Astrocyte (in vitro differentiated cells and primary cell): ENCODE measurements at regions not wholly inside any gene's neighbourhood (a gene's known extent, or its start where the extent isn't known, plus 50 kb on each side); places are given as distances from the start of the nearest gene placed in this dataset.
A peak's percentile ranks its signal among the peaks of the same experiment; 100 is the strongest.

Experiments
- DNase-seq: peaks from one replicate; pipeline ENCODE4 v3.0.0-alpha.2; 2010; ENCODE audit warnings: low read depth
- FAIRE-seq: peaks from 2 replicates; lab custom pipeline; 2011; peaks lifted over from hg19 to GRCh38; lab: Jason Lieb, UNC
- H2AFZ ChIP-seq: 2 replicates; pipeline ENCODE4 v1.6.0; 2012; ENCODE audit warnings: low read depth, low read length, inconsistent platforms
- H3K27ac ChIP-seq: 2 replicates; pipeline ENCODE4 v1.5.1; 2011; ENCODE audit warnings: low read depth, low read length, inconsistent platforms
- H3K27me3 ChIP-seq: 2 replicates; pipeline ENCODE4 v1.6.0; 2011; ENCODE audit warnings: low read length, inconsistent platforms; ENCODE audit not compliant: insufficient read depth
- H3K36me3 ChIP-seq: 2 replicates; pipeline ENCODE4 v1.5.1; 2011; ENCODE audit warnings: low read length, inconsistent platforms; ENCODE audit not compliant: insufficient read depth
- H3K4me1 ChIP-seq: 2 replicates; pipeline ENCODE4 v1.5.1; 2011; ENCODE audit warnings: low read length, inconsistent platforms; ENCODE audit not compliant: insufficient read depth
- H3K4me2 ChIP-seq: 2 replicates; pipeline ENCODE4 v1.6.0; 2012; ENCODE audit warnings: low read length, inconsistent platforms
- H3K4me3 ChIP-seq: 2 replicates; pipeline ENCODE4 v1.5.1; 2011; ENCODE audit warnings: low read depth, mild to moderate bottlenecking, low read length, inconsistent platforms; ENCODE audit not compliant: insufficient read depth
- H3K79me2 ChIP-seq: 2 replicates; pipeline ENCODE4 v1.6.0; 2012; ENCODE audit warnings: mild to moderate bottlenecking, low read length, inconsistent platforms; ENCODE audit not compliant: insufficient read depth
- H3K9ac ChIP-seq: 2 replicates; pipeline ENCODE4 v1.6.0; 2012; ENCODE audit warnings: mild to moderate bottlenecking, low read length, inconsistent platforms
- H3K9me3 ChIP-seq: 2 replicates; pipeline ENCODE4 v1.5.1; 2012; ENCODE audit warnings: low read depth, mild to moderate bottlenecking, low read length, inconsistent platforms; ENCODE audit not compliant: insufficient read depth
- H4K20me1 ChIP-seq: 2 replicates; pipeline ENCODE4 v1.6.0; 2012; ENCODE audit warnings: low read length, inconsistent platforms; ENCODE audit not compliant: insufficient read depth
- H3K27ac Mint-ChIP-seq: one replicate; pipeline ENCODE4 v1.8.0; 2021; ENCODE audit warnings: mild to moderate bottlenecking, mixed read lengths; ENCODE audit not compliant: unreplicated experiment
- H3K27me3 Mint-ChIP-seq: one replicate; pipeline ENCODE4 v1.8.0; 2021; ENCODE audit warnings: low read depth, mixed read lengths; ENCODE audit not compliant: unreplicated experiment
- H3K36me3 Mint-ChIP-seq: one replicate; pipeline ENCODE4 v1.8.0; 2021; ENCODE audit warnings: low read depth, mixed read lengths; ENCODE audit not compliant: unreplicated experiment
- H3K4me1 Mint-ChIP-seq: one replicate; pipeline ENCODE4 v1.8.0; 2021; ENCODE audit warnings: low read depth, mixed read lengths; ENCODE audit not compliant: unreplicated experiment
- H3K4me3 Mint-ChIP-seq: one replicate; pipeline ENCODE4 v1.8.0; 2021; ENCODE audit warnings: mild to moderate bottlenecking, moderate library complexity, mixed read lengths; ENCODE audit not compliant: unreplicated experiment
- H3K9me3 Mint-ChIP-seq: one replicate; pipeline ENCODE4 v1.8.0; 2021; ENCODE audit warnings: mild to moderate bottlenecking, mixed read lengths; ENCODE audit not compliant: unreplicated experiment
- EZH2 ChIP-seq: IDR thresholded peaks from 2 replicates; pipeline ENCODE4 v1.6.1; 2012; ENCODE audit warnings: mild to moderate bottlenecking, low read length, inconsistent platforms; ENCODE audit not compliant: insufficient read depth
- TF ChIP-seq, protein P1 (sequence below): IDR thresholded peaks from 2 replicates; pipeline ENCODE4 v1.5.1; 2011; ENCODE audit warnings: low read depth, mild to moderate bottlenecking, inconsistent platforms, low read length, moderate library complexity; ENCODE audit not compliant: insufficient read depth

DNA sequence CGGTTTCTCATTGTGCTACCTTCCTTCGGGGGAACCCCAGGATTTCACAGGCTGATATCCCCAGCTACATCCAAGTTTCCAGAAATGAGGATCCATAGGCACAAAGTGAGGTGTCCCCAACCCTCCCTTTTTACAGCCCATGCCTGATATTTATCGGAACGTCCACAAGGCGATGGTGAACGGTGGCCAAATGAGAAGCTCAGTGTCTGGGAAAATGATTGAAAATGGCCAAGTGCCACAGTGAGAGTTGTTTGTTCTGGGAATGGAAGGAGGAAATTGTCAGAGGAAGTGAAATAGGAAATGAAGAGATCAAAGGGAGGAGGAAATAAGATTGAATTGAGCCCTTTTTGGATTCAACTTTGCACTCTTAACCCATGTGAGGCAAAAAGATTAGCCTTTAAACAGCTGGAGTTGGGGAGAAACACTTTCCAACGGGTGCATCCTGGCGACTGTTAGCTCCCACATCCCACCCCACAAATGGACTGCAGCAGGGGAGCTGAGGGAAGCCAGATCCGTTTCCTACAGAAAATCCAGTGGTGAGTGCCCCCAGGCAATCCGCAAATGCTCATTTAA, 294.4 kb upstream of the IRX5 start:
- Mint-ChIP-seq H3K9me3 (peaks cover 1% of the 10 kb centered on the region), H3K4me3 (no peak overlapping the region), H3K36me3 (no peaks in the 10 kb centered on the region), H3K27me3 (peaks cover 12% of the 10 kb centered on the region), H3K27ac (no peak overlapping the region), H3K4me1 (no peaks in the 10 kb centered on the region)
- Histone ChIP-seq H3K27me3 (no peaks in the 10 kb centered on the region), H3K9me3 (no peaks in the 10 kb centered on the region), H3K4me3 (no peak overlapping the region), H3K36me3 (no peaks in the 10 kb centered on the region), H3K27ac (no peak overlapping the region), H3K79me2 (no peaks in the 10 kb centered on the region), H3K4me2 (no peak overlapping the region), H3K4me1 (no peaks in the 10 kb centered on the region), H3K9ac (no peak overlapping the region), H4K20me1 (no peaks in the 10 kb centered on the region), H2AFZ (no peak overlapping the region)
- TF ChIP-seq, protein P1, sequence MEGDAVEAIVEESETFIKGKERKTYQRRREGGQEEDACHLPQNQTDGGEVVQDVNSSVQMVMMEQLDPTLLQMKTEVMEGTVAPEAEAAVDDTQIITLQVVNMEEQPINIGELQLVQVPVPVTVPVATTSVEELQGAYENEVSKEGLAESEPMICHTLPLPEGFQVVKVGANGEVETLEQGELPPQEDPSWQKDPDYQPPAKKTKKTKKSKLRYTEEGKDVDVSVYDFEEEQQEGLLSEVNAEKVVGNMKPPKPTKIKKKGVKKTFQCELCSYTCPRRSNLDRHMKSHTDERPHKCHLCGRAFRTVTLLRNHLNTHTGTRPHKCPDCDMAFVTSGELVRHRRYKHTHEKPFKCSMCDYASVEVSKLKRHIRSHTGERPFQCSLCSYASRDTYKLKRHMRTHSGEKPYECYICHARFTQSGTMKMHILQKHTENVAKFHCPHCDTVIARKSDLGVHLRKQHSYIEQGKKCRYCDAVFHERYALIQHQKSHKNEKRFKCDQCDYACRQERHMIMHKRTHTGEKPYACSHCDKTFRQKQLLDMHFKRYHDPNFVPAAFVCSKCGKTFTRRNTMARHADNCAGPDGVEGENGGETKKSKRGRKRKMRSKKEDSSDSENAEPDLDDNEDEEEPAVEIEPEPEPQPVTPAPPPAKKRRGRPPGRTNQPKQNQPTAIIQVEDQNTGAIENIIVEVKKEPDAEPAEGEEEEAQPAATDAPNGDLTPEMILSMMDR, result no peak
- TF ChIP-seq EZH2, result no peak
- DNase-seq, result no peak
- FAIRE-seq, result no peak

DNA sequence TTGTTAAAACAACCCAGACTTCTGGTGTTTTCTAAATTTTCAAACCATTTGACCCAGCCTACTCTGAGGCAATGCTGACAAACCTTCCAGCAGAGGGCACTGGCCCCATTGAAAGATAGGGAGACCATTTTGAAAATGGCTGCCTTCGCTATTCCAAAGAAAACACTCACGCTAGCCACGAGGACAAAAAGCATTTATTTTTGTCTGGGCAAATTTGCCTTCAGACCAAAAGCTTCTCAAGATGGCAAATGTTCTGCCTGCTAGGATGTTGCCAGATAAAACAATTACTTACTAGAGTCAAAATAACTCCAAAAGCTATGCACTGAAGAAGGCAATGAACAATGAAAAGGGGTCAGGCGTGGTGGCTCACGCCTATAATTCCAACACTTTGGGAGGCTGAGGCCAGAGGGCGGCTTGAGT, 296.7 kb upstream of the IRX5 start:
- Histone ChIP-seq H3K36me3 (no peaks in the 10 kb centered on the region), H3K4me2 (no peak overlapping the region), H3K27ac (no peak overlapping the region), H3K27me3 (no peaks in the 10 kb centered on the region), H2AFZ (peak overlapping the region; percentile 61), H4K20me1 (no peaks in the 10 kb centered on the region), H3K79me2 (no peaks in the 10 kb centered on the region), H3K9me3 (no peaks in the 10 kb centered on the region), H3K4me3 (no peak overlapping the region), H3K4me1 (peaks cover 2% of the 10 kb centered on the region), H3K9ac (no peak overlapping the region)
- DNase-seq (no peak), FAIRE-seq (no peak)
- Mint-ChIP-seq H3K4me3 (no peak overlapping the region), H3K27me3 (peaks cover 12% of the 10 kb centered on the region), H3K27ac (no peak overlapping the region), H3K4me1 (no peaks in the 10 kb centered on the region), H3K36me3 (no peaks in the 10 kb centered on the region), H3K9me3 (peaks cover 1% of the 10 kb centered on the region)
- TF ChIP-seq EZH2, result no peak
- TF ChIP-seq, protein P1, result peak; percentile 42
